HG03039 (cell line): ENCODE measurements at regions not wholly inside any gene's neighbourhood (a gene's known extent, or its start where the extent isn't known, plus 50 kb on each side); places are given as distances from the start of the nearest gene placed in this dataset.
"Not testable (repeated sequence)": the region's sequence is repeated elsewhere in the genome, so short reads cannot be mapped to it uniquely, and the experiment has no call there.

Source experiments
- ATAC-seq: cut with Tn5 transposase; IDR thresholded peaks from one replicate; pipeline ENCODE4 v1.9.1; 2021; ENCODE audit warnings: mild to moderate bottlenecking, moderate library complexity; ENCODE audit not compliant: unreplicated experiment

DNA sequence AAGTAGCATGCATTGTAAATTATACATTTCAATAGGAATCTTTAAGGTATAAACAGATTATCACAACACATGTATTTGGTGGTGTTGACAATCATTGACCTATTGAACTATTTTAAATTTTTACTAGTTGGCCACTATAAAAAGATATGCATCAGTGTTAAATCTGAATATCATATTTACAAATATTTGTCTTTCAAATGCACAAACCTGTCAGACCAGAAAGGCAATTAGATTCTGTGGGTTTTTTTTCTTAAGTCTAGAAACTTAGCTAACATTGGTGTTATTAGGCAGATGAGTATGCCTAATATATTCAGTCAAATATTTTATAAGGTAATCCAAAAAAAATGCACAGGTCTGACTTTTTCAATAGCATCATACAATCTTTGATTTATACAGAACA, 241.4 kb upstream of the DGKB start:
- no peak for ATAC-seq

DNA sequence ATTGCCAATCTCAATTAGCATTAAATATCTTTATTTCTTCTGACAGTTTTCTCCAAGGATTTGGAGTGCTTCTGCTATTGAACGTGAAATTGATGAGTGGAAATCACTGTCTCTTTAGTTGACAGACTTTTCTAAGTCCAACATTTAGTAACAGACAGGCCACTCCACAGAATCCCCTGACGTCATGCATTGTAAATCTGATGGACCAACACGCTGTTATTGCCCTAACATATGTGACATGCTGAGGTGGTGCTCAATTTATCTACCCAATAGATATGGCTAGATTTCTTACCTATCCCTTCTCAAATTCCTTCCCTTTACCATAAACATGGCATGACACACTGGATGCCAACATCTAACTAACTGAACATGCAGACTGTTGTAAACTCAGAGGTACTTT, 240.6 kb upstream of the DGKB start:
- no peak for ATAC-seq

DNA sequence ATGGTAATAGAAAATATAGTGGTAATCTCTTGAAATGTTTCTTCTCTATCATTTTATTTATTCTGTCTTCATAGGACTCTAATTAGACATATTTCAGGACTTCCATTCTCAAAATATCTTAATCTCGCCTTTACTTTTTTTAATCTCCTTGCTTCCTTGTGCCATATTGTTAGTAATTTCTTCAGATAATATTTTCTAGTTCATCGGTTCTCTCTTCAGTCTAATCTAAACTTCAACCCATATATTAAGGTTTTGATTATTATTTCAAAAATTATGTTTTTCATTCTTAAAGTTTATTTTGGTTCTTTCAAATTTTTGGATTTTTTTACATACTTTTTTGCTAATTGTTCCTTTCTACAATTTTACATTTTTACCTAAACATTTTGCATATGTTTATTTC, 237.9 kb upstream of the DGKB start:
- ATAC-seq, result no peak

DNA sequence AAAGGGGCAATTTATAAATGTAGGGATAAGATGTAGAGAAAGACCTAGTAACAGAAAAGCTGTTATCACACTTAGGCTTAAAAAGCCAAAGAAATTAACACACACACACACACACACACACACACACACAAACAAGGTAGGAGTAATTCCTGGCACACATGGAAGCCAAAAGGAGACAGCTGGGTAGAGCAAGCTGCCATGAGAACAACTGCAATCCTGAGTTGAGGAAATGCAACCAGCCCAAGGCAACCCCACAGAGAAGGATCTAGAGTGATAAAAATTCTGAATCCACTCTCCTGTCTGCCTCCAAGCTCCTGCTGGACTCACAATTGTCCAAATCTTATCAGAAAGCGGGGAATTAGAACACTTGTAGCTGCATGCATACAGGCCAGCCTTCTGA, 229.1 kb upstream of the DGKB start:
- no peak for ATAC-seq

DNA sequence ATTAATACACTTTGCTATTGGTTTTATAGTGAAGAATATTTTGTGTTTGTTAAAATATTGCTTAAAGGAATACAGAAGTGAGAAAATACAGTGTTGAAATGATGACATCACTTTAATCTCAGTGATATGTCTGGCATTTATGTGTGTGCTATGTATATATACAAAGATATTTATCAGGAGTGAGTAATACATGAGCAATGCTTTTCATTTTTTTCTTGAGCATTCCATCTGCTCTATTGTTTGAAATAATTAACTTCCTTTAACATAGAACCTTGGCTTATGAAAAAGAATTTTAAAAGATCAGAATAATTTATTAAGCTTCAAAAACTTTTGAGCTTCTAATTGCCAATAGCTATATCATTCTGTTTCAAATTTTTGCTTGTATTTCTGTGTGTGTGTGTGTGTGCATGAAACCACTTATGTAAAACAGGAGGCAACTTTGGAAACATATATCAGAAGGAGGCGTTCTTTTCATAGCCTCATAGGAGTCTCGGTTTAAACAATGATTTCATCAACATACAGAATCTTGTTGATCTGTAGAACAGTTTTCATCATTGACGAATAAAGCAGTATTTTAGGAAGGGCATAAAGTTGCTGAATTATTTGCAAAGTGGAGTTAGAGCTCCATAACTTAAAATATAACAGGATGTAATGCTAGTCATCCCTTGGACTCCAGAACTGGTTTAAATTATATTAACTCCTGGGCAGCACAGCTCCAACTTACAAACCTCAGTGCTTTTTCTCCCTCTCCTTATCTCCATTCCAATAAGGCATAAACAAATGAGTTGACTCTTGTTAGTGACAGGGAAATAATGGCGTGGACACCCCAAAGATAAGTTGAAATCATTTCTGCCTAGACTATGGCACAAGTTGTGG, 228.4 kb upstream of the DGKB start:
- no peak for ATAC-seq

DNA sequence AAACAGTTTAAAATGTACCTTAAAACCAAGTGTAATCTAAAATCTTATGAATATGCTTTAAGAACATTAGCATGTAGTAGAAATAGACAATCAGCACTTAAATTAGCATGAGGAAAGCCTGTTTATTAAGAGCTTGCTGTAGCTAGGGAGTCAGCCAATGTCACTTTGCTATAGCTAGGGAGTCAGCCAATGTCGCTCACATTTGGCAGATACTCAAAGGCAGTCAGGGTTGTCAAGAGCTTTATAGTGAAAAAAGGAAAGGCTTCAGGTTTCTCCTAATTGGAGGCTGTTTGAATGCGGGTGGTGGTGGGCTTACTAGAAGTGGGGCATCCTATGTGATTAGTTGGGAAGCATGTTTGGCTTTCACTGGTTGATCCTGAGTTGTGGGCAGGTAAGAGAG, 226.2 kb upstream of the DGKB start:
- ATAC-seq, result no peak

DNA sequence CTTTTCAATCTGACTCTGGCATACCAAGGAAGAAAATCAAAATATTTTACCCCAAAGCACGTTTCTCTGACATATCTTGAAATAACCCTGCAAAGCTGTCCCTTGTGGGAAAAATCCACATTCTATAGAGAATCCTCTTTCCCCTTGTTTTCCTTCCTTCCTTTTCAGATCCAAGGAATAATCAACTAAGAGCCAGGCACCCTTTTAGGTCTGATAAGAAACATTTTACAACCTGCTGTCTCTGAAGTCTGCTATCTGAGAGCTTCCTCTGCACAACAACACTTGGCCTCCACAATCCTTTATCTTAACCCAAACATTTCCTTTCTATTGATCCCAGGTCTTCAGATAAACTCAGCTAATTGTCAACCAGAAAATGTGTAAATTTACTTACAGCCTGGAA, 224.1 kb upstream of the DGKB start:
- ATAC-seq, result not testable (repeated sequence)

DNA sequence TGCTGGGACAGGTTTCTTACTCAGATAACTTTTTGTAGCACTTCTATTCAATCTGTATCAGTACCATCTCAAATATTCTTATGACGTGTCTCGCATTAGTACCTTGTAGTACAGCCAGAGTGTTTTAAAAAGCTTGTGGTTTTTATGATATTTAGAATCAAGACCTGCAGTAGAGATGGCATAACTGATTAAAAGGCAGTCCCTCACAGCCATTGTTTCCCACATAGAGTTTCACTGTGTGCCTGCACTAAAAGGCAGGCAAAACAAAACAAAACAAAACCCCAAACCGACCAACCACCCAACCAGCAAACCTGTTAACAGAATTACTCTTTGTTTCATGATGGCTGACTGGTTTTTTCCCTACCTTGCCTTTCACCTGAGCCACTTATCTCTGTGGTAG, 221.3 kb upstream of the DGKB start:
- no peak for ATAC-seq

DNA sequence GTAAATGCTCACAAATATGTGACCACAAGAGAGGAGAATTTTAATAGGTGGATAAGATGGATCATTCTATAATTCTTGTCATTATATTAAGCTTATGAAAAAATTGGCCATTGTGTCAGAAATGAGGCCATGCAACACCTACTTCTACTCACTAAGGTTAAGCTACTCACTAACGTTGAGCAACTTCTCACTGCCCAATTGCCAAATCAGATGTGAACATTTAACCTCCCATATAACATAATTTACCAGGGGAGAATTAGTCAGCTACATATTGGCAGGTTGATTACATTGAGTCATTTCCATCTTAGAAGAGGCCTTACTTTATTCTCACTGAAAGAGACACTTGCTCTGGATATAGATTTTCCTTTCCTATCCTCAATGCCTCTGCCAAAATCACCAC, 211.2 kb upstream of the DGKB start:
- no peak for ATAC-seq

DNA sequence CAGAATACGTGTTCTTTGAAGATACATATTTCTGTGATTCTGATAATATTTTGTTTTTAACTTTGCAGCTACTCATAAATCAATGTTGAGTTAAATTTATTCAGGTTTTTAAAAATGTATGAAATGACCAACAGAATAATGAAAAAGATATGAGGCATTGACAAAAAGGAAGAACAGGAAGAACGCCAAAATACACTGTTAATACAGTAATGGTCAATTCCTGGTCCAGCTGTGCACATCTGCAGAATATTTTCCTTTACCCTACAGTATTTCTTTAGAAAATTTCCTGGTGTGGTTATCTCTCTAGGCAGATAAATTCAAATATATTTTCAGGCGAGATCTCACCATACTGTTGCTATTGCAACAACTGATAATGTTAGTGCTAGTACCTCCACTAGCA, 203.2 kb upstream of the DGKB start:
- no peak for ATAC-seq

DNA sequence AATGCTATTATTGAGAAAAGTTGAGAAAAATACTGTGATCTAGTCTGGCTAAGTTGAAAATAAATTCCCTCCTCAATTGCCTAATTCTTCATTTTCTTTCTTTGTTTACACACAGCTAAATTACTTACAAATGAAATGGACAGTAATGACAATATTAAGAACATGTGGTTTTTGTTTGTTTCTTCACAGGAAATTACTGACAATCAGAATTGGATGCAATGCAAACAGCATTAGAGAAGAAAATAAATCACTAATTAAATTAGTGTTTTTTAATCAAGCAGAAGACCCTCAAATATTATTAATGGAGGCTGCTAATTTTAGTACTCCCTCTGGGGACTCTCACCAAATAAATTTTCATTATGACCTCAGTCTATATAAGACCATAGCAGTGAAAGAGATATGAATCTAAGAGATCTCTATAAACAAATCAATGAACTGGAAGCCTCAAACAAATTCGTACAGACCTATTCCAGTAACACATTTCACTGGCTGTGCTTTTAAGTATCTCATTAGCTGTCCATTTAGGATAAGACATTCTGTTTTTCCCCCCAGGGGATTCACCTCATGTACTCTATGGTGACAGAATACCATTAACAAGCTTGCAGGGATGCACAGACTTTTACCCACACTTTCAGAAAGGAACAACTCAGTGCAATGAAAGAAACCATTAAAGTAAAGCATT, 202.0 kb upstream of the DGKB start:
- no peak for ATAC-seq

DNA sequence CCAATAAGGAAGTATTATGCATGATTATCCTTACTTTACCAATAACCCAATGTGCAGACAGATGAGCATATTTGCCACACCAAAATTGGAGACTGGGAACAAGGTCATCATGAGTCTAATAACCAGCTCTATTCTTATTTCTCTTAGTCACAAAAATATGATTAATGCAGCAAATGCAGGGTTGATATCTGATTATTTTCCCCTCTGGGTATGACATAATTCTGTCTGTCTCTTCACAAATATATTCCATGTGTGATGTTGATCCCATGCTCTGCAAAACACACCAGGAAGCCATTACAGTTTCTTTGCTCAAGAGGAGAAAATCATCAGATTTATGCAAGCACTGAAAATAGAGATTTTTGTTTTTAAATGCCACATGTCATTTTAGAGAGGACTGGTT, 196.5 kb upstream of the DGKB start:
- ATAC-seq, result no peak

DNA sequence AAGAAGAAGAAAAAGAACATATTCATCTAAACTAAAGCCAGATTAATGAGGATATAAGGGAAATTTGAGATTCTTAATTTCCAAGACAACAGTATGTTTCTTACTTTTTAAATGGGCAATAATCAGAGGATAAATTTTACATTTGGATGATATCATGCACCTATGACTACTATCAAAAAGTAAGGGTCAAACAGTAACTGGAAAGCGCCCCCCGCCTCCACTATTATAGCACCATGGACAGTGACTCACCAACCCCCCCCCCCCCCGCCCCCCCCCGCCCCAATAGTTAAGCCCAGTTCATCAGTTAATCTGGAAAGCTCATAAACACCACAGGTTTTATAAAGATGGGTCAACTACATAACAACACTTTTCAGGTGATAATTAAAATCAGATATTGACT, 194.3 kb upstream of the DGKB start:
- no peak for ATAC-seq

DNA sequence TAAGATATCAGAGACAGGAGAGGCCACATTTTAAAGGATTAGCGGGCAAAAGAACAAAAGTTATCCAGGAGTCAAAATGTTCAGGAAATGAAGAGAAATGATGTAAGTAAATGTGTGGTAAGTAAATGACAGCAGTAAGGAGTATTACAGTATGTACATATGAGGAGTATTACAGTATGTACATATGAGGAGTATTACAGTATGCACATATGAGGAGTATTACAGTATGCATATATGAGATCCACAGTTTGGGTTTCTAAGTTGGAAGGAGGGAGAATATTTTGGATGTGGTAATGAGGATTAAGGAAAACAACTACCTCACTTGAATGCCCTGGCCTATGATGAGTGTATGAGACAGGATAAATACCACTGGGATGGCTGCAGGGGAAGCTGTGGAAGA, 192.4 kb upstream of the DGKB start:
- no peak for ATAC-seq

DNA sequence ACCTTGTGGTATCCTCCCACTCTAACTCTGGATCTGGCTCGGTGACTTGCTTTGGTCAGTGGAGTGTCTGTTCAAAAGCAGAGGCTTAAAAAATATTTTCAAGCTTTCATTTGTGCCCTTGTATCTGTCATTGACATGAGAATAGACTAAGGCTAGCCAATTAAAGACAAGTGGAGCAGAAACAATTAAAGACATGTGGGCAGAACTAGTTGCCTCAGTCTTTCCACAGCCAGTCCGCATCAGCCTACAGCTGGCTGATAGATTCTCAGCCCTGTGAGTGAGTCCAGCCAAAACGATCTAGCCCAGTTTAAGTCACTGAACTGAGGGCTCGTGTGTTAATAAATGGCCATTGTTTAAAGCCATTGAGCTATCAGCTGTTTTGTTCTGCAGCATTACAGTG, 185.2 kb upstream of the DGKB start:
- ATAC-seq, result no peak

DNA sequence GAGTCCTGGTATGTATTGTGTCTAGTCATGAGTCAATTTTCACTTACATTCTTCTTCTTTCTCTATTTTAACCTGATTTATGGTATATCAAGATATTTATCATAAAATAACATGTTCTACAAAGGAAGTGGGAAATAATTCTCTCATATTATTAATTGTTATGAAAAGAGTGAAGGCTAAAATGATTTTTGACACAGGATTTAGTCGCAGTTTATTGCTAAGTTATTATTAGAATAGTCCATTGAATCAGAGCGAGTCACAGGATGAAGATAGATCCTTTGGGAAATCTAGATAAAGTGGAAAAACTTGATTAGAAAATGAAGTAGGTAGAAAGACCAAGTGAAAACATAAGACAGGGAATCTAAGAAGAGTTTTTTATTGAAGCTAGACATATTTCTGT, 184.3 kb upstream of the DGKB start:
- ATAC-seq, result no peak

DNA sequence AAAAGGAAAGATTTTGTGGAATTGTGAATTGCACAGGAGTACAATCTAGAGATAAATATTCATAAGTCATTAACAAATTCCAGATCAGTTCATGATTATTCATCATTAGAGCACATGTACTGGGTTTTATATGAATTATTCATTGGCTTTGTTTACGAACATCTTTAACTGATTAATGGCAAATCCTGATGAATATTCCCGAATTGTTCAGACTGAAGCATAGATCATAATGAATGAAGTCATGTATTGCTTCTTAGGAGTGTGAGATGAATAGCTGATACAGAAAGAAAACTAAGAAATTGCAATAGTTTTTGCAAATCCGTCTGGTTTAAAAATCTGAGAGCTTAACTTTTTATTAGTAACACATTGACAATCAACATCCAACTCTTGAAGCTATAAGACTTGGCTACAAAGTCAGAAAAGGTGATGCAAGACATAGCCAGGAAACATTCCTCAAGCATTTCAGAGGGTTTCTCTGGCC, 183.6 kb upstream of the DGKB start:
- ATAC-seq, result no peak

DNA sequence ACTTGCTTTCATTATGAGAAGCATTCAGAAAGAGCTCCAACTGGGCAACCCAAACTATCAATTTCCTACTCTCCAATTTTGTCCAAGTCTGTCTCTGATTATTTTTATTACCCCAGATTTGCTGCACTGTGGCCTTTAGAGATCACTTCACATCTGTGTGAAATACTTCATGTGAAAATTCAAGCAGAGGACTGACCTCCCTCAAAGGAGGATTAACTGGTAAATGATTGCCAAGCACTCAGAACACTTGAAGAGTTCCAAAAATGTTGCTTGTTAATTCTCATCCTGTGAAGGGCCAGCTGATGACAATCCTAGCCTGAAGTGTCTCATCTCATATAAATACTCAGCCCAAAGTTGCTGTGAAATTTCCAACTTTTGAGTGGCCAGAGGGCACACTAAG, 182.8 kb upstream of the DGKB start:
- ATAC-seq, result no peak

DNA sequence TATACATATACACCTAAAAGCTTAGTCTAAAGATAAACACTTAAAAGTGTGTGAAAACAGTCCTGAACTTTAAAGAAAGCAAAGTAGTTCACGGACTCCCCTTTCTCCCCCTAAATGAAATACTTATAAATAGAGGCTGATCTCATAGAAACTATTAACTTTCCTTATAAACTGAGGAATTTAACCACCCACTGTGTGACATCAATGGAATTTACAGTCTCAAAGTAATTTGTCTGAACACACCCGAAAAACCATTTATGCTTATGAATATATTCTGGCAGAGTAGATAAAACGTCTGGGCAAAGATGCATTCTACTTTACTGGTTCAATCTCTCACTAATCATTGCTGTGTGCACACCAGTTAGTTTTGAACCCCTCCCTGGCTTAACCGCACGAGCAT, 181.8 kb upstream of the DGKB start:
- ATAC-seq, result no peak

DNA sequence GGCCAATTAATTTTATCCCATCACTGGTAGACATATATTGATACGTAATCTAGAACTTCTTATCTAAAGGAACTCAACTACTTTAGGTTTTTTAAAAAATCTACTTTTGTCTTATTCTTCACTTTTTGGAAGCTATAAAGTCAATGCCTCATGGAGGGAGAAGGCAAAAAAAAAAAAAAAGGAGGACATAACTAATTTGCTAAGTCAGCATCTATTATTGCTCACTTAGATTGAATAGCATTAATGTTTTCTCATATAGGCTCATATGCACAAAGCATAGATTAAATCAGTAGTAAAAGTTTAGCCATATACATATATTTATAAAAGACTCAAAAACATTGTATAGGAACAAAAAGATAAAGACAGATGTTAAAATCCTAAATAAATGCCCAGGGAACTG, 179.3 kb upstream of the DGKB start:
- no peak for ATAC-seq

DNA sequence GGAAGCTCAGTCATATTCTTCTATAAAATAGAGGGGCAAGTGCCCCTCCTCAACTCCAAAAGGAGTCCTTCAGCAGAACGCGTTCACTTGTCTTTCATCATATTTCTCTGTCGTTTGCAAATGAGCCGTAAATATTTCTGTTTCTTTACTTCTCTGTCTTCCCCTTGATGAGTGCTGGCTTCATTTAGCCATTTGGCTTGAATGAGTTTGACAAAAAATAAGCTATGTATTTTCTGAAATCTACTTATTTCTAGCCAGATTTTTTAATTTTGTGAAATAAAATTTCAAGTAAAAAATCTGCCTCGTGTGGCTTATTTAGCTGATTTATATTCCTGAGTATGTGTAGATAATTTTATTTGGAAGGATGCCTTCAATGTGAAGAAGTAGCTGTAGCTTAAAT, 170.8 kb upstream of the DGKB start:
- ATAC-seq, result no peak

DNA sequence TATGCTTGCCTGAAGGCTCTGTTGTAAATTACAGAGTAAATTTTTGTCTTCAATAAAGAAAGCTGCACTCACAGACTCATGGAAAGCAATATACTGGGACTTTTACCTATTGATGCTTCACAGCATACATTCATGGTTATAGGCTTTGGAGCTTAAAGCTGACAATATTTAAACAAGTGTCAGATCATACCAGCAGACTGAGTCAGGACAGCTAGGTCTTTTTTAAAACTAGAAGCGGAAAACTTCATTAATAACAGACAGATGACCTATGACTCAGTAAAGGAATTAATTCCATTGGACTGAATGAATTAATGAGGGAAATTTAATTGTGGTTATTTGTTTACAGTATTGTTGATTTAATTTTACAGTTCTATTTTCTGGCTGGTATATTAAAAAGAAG, 165.8 kb upstream of the DGKB start:
- ATAC-seq, result no peak

DNA sequence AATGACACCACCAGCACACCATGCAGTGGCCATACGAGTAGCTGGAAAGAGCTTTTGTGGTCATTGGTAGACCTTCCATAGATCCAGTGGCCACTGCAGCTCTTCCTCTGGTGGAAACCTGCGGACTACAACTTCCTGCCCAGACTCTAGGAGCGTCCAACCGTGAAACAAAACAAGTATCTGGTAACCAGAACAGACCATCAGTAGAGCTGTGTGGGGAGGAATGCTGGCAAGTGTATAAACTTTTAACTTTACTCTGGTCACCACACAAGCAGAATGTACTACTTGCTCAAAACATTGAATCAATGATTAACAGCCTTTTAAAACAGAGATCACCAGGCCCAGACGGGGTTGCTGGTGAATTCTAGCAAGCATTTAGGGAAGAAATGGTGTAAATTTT, 154.7 kb upstream of the DGKB start:
- no peak for ATAC-seq
